ENCODE measurements at regions not wholly inside any gene's neighbourhood (a gene's known extent, or its start where the extent isn't known, plus 50 kb on each side); places are given as distances from the start of the nearest gene placed in this dataset.

DNA sequence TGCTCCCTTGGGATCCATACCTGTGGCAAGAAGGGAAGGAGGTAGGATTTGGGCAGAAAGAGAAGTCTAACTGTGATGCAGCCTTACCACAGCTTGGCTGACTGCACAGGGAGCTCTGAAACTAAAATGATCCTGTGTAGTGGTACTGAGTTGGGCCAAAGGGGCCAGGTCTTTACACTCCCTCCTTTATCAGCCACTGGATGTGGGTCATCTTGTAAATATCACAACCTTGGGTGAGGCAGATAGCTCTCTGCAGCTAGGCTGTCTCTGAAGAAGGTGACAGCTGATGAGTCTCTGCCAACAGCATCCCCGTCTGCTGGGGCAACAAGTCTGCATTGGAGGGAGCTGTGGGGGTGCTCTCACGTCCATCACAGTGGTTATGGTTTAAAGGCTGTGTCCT, 95.9 kb upstream of the CAND1 start:
- DNase-seq, result no peak

DNA sequence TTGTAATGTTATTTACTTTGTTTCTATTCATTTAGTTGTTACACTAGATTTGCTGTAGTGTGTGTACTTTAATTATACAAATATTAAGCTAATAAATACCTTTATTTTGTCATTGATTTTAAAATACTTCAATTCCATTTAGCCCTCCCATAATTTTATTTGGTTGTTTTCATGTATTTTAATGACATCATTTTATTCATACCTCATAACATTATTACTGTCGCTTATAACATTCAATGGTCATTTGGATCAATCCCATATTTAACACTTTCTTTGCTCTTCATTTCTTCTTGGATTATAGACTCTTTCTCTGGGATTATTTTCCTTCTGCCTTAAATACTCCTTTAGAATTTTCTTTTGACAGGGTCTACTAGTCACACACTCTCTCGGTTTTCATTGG, 86.6 kb upstream of the CAND1 start:
- DNase-seq, result no peak

DNA sequence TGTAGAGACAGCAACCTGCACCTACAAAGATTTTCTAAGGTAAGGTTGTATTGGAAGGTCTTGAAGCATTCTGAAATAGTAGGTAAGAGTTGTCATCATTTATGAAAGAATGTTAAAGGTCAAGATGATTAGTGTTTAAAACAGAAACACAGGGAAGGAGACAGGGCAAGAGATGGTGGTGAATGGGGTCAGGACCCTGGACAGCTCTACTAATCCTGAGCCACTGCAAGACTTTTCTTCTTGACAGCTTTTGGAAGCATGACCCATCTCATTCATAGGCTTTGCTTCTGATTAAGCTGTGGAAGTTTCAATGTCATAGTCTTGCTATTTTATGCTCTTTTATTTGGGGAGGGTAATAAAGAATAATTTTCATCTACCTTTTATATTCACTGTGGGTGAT, 75.5 kb upstream of the CAND1 start:
- no peak for DNase-seq

DNA sequence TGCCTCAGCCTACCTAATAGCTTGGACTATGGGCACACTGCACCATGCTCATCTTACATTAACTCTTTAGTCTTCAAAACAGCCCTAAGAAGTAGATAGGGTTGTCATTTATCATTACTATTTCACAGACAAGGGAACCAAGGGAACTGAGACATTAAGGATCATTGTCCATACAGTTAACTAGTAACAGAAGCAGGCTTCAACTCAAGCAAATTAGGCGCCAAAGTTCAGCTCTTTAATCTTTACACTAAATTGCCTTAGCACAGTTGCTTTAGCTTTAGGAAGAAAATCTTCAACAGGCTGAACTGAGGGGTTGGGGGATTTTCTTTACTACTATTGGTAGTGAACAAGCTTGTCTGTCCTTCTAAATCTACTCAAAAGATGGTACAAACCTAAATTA, 68.8 kb upstream of the CAND1 start:
- no peak for DNase-seq

DNA sequence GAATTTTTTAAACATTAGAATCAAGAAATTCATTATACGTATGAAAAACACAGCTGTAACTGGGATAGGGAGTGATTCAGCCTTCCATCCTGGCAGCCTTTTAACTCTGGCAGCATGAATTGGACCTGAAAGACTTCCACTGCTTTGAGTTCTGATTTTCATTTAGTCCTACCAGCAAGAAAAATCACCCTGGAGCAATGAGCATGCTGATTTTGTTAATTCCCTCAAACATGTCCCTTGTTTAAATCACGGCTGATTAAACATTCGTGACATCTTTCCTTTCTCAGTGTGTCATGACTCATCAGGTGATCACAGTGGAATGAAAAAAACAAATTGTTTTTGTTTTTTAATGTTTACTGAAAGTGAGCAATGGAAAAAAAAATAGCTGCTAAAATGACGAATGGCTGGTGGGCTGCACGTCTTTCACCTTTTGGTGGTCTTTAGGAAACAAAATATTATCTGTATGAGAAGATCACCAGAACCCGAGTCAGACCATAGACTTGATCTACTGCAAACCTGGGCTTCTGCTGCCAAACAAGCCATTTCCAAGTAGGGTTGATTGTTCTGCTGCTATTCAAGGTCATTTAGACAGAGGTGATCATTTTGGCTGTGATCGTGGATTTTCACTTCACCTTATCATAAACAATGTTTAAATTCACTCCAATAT, 67.0 kb upstream of the CAND1 start:
- no peak for DNase-seq

DNA sequence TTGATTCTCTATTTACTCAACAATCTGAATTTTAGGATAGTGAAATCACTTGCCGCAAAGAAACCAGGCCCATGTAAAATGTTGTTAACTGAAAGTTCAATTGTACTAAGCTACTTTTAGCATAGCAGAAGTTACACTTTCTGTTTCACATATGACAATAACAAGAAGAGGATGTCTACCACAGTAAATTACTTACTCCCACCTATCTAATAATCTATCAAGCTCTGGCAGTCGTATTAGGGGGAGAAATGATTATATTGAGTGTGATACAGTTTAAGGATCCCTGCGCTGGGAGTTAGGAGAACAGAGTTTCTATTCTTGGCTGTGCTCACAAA, 66.5 kb upstream of the CAND1 start:
- DNase-seq, result no peak

DNA sequence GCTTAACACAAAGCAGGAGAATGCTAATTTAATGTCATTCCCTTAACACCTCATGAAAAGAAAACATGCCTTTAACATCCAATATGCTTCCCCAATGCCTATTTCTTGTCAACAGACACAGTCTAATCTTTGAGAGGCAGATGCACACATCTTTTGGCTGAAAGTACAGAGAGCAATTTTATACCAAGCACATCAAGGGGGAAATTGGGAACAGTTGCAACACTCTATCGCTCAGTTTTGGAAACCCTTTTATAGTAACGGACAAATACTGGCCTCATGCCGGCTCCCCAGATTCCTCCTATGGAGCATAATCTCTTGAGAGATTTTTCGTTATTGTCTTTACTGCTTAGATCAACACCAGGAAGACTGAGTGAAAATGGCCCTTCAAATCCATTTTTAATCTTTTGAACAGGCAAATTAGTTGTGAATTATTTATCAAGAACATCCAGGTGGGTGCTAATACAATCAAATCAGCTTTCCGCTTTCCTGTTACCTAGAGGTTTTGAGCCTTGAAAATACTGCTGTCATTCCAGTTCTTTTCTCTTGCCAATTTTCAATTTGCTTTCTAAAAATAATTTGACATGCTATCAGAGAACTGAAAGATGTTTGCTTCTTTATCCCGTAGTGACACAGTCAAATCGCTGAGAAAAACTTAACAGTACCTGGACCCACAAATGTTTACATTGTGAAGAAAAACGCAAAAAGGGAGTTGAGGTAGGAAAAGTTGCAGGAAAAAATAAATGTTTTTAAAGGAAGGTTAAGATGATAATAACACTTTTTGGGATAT, 60.7 kb upstream of the CAND1 start:
- no peak for DNase-seq

DNA sequence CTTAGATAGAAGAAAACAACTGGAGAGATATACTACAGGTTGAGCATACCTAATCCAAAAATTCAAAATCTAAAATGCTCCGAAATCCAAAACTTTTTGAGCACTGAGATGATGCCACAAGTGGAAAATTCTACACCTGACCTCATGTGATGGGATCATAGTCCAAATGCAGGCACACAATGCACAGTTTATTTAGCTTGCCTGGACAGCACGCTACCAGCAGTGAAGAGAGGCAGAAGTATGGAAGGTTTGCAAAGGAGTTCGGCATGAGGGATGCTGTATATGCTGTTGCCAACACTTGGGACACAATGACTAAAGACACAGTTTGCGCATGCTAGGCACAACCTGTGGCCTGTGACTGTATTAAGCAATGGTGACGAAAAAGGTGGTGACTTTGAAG, 58.1 kb upstream of the CAND1 start:
- no peak for DNase-seq

DNA sequence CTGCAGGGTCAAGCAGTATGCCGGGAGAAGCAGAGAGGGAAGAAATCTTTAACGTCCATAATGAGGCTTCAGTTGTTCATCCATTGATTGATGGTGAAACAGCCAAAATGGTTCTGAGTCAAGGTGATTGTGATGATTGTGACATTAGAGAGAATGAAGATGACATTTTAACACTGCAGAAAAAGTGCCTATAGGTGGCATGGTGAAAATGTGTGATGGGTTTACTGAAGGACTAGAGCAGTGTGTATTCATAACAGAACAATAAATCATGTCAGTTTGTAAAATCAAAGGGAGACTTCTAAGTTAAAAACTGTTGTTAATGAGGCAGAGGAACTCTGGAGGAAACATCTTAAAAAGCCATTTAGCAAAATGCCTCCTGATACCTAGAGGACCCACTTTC, 57.7 kb upstream of the CAND1 start:
- no peak for DNase-seq

DNA sequence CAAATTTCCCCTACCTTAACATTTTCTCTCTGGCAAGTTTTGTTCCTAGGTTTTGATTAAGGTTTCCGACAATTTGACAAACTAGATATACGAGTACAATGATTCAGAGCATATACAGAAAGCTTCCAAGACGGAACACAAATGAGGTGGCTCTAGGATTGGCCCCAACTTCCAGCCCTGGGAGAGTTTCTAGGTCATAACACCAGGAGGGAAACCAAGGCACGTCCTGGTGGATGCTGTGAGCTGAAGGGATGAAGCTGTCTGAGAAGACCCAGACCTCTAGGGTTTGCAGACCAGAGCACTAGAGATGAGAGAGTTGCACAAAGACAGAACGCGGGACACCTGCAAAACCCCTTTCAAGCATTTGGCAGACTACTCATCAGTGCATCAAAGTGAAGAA, 51.5 kb upstream of the CAND1 start:
- DNase-seq, result no peak
